ENCODE measurements at regions not wholly inside any gene's neighbourhood (a gene's known extent, or its start where the extent isn't known, plus 50 kb on each side); places are given as distances from the start of the nearest gene placed in this dataset.

DNA sequence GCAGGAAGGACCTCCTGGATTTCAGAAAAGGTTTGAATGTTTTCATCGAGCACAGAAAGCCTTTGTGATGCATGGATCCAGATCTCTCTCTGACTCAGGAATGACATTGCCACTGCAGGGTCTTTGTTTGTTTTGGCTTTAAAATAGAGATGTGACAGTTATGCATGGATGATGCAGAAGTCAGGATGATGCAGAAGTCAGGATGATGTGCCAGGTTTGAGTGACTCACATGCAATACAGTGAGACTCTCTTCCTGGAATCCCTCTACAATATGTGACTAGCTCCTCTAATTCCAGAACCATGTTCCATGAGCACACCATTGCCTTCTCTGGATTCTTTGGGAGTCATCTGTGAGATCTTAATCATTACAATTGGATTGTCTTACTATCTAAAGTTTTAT is 177.9 kb upstream of the RAB6C start:
- TF ChIP-seq CTCF (IDR thresholded peaks at IDR 0.05) (no peak), POLR2AphosphoS5 (IDR thresholded peaks at IDR 0.05) (no peak), POLR2A (IDR thresholded peaks at IDR 0.05) (no peak)

All from prostate gland (tissue), 2 donors.